HG03175 (cell line): ENCODE measurements at regions not wholly inside any gene's neighbourhood (a gene's known extent, or its start where the extent isn't known, plus 50 kb on each side); places are given as distances from the start of the nearest gene placed in this dataset.
A peak's percentile ranks its signal among the peaks of the same experiment; 100 is the strongest.

ENCODE experiments used
- ATAC-seq: cut with Tn5 transposase; IDR thresholded peaks from one replicate; pipeline ENCODE4 v1.9.1; 2021; ENCODE audit warnings: mild to moderate bottlenecking, moderate library complexity; ENCODE audit not compliant: unreplicated experiment

DNA sequence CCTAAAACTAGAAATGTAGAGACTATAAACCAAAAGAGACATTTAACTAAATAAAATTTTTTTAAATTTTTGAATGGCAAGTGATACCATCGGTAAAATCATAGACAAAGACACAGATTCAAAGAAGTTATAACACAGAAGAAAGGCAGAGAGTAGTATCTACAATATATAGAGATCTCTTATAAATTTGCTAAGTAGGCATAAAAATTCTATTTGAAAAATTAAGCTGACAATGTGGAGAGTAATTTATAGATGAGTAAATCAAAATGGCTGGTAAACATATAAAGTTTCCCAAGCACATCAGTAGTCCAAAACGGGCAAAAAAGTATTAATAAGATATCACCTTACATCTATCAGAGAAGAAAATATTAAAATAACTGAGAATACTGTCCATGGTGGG is 1061.0 kb downstream of the ADGRL2 start:
- ATAC-seq: no peak

DNA sequence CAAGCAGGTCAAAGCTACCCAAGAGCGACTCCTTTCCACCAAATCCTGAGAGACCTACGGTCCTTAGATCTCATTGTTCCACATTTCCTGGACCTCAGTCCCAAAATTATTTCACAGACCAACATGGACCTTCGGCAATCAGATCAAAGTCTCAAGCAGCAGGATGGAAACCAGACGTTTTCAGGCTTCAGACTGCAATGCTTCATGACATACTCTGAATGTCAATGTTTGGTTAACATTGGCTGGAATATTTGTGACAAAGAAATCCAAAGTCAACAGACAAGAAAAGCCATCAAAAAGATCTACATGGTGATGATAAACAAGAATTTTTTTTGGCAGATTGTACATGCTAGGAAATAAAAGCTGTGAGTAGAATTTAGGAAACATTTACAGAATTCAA is 1057.3 kb downstream of the ADGRL2 start:
- no peak for ATAC-seq

DNA sequence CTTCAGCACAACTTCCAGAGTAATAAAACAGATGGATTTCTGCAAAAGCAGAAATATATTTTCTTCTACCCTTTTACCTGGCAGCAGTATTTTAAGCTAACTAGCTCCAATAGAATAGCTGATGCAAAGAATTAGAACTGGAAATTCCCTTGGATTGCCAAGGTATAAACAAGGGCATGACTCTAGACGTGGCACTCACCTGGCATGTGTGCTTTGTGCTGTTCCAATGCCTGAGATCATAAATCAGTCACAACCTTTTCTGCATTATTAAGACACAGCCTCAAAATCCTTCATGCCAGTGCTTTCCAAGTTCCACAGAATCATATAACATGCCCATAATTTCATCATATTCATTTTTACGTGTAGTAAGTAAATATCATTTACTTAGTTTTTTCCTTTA is 1048.7 kb downstream of the ADGRL2 start:
- no peak for ATAC-seq

DNA sequence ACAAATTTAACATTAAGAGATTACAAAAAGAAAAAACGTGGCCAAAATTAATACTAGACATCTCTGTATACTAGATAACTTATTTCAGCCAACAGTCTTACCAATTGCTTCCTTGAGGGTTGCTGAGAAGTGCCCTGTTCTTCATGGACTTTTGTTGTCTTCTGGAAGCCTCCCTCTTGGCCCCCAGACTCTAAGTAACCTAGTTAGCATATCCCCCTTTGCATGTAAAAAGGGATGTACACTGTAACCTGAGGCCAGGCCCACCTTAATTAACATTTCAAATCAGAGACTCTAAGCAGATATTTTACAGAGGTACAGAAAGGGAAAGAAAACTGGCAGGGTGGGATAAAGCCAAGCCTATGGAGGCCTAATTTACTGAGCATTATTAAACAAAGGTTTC is 1047.3 kb downstream of the ADGRL2 start:
- ATAC-seq: no peak

DNA sequence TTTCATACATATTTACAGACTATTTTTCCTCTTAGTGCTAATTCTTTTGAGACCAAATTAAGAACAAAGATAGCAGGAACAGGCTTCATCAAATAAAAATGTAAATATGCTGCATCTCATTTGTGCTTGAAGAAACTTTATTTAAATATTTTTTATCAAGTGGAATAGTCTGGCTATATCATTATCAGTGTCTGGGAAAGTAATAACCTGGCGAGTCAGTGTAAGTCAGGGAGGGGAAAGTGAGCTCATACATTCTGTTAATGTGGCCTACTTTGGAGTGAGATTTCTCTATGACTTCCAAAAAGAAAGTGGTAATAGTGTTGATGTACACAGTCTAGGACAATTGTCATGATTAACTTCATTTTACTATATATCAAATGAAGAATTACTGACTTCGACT is 1045.1 kb downstream of the ADGRL2 start:
- ATAC-seq: no peak

DNA sequence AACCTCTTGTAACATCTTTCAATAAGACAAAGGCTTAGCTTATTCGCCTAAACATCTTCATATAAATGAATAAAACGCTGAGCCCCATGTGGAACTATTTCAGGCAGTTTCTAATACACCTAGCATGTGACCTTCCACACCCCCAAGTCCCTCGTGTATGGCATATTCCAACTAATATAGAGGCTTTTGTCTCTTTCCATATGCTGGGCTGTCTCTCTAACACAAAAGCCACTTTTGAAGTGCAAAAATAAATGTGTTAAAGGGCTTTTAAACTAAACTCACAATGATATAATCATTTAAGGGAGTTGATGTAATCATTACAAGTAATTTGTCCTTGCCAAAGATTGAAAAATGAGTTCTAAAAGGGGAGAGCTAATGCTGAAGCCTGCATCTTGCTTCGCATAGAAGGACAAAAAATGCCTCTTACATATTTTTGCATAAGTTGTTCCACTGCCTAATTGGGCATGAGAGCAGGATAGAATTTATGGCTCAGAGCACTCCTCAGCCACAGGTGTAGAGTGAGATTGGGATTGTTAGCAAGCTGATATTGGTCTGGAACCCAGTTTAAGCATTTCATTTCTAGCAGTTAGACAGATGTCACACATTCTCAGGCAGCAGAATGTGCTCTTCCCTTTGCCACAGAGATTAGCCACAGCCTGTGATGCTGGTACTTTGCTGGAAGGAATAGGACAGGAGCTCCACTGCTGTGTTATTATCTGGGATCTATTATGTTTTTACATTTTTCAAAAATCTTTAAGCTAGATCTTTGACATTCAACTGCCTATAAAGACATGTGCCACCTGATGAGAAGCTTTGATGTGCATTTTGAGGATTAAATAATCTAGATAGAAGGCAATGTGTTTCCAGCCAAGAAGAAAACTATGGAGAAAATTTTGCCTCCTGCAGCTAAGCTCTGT is 1044.4 kb downstream of the ADGRL2 start:
- no peak for ATAC-seq

DNA sequence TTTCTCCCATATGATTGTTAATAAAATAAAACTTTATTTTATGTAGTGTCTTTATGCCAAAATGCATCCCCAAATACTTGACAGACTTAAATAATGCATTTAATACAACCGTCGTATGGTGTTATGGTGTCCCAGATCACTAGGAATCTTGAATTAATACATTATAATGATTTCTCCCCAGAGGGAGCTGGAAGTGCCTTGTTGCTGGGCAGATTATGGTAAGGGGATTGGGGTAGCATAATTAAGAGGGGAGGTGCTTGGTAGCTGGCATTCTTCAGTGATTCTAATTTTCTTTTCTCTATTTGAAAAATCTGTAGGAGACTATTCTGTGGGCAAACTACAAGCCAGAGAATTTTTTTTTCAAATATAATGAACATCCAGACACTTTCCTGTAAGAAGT is 1043.7 kb downstream of the ADGRL2 start:
- ATAC-seq: no peak

DNA sequence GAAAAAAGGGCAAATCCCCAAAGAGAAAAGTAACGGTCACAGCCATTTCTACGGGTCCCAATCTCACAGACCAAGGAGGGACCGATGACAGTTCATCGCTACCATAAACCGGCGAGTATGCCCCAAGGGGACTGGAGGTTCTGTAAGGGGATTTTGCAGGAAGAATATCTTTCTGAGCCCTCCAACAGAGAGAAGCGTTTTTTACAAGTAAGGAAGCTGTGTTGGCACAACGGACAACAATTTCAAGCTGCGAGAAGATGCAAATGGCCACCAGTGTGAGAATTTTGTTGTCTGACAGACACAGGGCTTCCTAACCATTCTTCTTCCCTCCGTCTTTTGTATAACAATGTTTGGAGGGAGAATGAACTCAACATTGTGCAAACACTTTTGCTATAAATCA is 1043.1 kb downstream of the ADGRL2 start:
- no peak for ATAC-seq

DNA sequence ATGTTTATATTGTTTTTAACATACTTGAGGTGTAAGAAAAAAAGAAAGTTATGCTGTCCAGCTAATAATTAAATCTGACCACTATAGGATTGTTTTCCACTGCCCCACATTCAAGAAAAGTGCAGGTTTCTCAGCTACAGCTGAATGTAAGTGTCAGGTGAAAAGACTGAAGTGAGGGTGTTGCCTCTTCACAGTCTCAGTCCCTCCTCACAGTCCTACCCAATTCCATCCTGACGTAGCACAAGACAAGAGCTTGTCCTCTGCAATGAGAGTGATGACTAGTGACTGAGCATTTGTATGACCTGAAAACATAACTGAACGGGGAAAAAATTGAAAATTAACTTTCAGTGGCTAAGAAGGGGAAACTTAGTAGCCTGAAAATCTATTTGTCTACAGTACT is 1039.5 kb downstream of the ADGRL2 start:
- ATAC-seq: no peak

DNA sequence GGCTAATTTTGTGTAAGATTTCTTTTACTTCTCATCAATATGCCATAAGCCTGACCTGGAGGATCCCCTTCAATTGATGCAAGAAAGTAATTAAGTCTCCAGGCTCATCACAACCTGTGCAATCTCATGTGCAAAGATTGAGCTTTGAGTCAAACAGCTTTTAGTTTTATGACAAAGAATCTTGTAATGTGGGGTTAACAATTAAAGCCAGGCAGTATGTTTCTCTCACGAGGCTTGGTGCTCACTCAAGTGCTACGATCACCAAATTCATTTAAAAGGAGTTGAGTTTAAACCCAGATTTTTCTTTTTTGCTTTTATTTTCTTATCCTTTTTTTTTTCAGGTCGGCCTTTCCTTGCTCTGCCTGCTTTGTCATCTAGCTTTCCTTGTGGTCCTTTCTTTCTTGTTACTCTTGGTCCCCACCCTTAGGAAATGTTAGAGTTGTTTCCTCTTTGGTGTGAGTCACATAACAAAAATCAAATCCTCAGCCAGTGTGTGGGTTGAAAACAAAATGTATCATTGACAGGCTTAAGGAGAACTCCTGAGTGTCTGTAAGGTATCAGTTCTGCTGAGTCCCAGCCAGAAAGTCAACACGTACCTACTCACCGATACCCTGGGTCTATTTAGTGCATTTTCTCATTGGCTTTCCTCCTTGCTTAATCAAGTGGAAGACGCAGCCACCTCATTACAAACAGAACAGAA is 1037.2 kb downstream of the ADGRL2 start:
- ATAC-seq: no peak

DNA sequence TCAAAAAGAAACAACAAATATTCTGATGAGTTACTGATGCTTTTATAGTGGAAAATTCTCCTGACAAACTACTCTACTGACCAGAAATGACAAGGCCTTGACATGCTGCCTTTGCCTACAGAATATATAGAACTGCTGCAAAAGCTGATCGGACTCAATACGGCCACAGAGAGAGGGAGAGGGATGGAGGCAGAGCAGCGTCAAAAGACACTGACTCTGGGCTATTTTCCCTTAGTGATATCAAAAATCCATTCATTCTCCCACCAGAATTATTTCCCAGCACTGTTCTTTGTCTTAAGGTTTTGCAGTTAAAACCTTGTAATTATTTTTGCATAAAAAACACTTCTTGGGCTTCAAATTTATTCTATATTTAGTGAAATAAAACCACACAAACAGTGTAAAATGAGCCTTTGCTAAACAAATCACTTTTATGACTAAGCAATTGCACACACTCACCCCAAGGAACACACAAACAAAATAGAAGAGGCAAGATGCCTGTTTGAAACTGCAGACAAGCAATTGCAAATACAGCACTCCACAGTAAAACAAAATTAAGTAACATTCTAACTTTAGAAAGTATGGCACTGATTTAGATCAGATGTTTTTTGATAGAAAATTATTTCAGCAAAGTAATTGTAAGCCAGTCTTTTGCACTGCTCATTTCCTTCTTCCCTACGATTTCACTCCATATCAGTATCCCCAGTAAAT is 1036.4 kb downstream of the ADGRL2 start:
- no peak for ATAC-seq

DNA sequence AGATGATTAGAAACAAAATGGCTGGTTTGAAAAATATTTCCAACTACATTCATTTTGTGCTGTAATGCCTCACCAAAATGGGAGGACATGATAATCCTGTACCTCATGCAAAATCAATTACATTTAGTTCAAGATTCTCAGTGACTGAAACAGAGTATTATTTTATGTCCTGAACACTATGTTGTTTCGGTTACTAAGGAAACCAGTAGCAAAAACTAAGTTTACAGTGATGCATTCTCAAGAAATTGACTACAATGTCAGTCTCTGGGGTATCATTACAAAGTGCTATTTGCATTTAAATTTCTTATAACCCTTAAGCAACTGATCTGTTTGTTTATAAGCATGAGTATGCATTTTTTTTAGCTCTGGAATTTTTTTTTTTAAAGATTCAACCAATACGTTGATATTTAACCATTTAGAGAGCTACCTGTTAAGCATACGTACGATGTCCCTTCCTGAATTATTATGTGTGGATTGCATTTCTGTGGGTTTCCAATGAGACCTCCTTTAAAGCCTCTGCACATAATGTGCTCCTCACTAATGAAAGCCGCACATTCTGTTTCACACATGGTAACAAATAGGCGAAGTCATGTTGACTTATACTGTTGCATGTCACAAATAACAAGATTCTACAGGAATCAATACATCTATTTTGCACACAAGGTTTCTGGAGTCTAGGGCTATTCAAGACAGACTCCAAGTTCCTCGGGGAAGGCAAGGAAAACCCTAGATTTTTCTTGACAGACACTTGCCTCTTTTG is 1035.7 kb downstream of the ADGRL2 start:
- ATAC-seq: no peak

DNA sequence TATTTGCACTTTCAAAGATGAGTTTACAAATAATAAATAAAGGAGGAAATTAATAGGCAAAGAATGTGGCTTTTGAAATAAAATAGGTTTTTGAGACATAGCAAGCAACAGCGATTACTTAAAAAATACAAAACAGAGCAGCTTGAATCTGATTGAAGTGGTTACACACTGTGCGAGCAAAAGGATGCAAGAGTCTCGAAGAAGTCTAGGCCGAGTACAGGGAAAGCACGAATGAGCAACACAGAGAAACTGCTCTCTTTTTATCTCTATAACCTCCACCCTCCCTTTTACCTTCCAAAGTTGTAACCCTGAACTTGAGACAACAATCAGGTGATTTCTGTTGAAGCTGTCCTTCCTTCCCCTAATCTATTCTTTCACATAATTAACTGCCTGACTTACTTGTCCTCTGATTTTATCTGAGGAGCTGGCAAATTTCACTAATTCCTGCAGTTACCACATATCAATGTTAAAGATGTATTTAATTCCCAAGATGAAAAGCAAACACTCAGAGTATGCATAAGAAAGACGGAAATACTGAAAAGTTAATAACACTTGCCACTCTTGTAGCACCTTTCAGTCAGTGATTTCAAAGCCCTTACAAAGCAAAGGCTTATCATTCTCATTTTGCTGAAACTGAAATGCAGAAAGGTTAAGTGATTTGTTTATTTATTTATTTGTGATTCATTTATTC is 1030.1 kb downstream of the ADGRL2 start:
- ATAC-seq: no peak

DNA sequence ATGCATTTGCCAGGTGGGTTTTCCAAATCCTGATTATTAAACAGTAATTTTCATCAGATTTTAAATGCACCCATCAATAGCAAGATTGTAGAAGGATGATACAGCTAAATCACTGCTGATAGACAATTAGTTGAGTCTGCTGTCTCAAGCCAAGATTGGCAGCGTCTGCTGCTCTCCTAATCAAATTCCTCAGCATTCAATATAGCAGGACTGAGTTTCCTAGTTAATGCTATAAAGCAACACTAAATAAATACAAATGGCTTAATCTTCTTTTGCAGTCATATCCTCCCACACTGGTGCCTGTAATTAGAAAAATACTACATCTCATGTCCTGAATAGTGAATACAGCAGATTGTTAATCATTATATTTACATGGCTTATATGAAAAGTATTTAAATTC is 1028.8 kb downstream of the ADGRL2 start:
- no peak for ATAC-seq

DNA sequence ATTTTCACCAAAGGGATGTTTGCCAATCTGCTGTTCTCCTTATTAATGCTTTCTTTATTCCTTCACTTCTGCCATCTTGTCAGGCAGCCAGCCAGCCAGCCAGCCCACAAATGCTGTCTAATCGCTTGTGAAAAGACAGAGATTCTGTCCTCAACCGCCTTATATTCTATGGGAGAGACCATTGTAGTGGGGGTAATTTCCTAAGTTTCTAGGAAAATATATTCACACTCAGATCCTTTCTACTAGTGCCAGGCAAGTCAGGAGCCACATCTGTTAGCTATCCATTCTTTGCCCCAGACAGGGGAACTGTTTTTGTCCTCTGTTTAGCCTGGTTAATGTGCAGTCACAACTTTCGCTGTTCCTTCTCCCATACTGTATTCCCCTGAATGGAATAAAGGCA is 1023.1 kb downstream of the ADGRL2 start:
- no peak for ATAC-seq

DNA sequence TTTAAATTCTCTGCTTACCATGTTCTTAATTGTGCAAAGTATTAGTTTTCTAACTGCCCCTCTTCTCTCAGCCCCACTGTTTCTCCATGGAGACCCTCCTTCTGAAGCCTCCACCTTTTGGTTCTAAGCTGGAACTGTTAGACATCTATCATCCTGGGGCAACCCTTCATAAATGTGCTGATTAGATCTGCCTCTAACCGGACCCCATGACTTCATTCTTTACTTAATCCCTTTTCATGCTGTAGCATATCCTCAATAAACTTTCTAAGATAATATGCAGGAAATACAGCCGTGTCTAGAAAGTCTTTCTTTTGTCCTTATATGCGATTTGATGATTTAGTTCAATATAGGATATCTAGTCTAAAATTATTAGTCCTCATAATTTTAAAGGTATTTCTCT is 1020.1 kb downstream of the ADGRL2 start:
- ATAC-seq: no peak

DNA sequence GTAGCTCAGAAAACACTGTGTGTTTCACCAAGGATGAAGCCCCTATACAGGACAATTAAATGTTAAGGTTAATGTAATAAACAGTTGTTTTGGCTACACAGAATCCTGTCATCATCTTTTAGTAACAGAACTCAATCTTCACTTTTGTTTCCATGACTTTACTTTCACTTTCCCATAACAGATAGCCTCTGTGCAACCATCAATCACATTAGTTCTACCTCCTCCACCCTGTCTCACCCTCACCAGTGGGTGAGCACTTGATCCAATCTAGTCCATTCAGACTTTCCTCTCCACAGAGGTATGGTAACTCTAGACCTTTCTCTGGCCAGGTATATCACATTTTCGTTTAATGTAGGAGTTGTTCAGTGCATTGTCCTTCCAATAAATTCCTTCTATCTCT is 1018.5 kb downstream of the ADGRL2 start:
- peak; percentile 70 for ATAC-seq

DNA sequence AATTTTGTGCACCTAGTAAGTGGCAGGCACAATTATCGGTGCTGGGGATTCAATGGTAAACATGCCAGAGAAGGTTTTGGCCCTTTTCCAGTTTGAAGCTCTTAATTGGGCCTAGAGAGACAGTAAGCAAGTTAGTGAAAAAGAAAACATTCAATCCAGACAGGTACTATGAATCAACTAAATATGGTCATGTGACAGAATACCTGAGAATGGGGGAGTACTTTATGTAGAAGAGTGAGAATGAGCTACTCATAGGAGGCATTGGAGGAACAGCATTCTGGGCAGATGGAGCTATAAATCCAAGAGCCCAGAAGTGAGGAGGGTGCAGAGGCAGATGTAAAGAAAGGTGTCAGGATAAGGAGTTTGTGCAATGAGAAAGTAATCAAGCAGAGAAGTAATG is 1017.9 kb downstream of the ADGRL2 start:
- no peak for ATAC-seq

DNA sequence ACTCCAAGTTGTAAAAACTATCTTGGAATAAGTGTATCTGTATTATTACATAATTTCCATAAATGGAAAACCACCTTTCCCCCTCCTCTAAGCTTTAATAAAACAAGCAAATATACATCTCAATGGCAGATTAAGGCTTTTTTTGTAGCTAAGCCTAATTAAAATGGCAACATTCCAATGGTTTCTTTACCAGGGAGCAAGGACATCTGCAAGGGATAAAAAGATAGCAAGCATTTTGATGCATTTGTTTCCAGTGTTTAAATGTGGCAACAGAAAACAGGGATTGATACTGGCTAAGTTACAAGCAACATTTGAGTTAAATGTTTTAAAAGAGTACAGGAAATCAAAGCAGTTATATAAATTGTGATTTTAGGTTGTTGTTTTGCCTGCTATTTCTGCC is 1012.7 kb downstream of the ADGRL2 start:
- ATAC-seq: no peak

DNA sequence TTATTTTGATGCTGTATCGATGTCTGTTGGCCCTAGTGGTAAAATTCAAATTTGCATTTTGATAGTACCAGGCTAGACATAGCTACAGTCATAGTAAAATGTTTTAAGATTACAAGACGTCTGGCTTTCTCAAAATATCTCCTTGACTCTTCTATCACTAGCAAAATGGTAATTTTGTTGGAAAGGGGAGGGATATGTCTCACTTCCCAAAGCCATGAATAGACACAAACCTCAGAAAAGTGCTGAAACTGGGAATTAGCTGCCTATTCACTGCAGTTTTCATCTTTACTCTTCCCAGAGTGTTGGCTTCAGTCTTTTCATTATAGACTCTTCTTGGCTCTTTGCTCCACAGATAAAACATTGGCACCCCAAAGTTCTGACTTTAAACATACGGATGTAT is 1009.9 kb downstream of the ADGRL2 start:
- ATAC-seq: no peak
